IPS DF 4.7 (cell line): ENCODE measurements at regions not wholly inside any gene's neighbourhood (a gene's known extent, or its start where the extent isn't known, plus 50 kb on each side); places are given as distances from the start of the nearest gene placed in this dataset.
"Not testable (repeated sequence)": the region's sequence is repeated elsewhere in the genome, so short reads cannot be mapped to it uniquely, and the experiment has no call there.

ENCODE experiments used
- DNase-seq: peaks from one replicate; pipeline ENCODE4 v3.0.0-alpha.2; 2013; ENCODE audit warnings: low spot score; ENCODE audit errors: extremely low read depth

GRCh38 chr2:84055816-84056215, 403.3 kb downstream of the SUCLG1 start:
- no peak for DNase-seq

DNA sequence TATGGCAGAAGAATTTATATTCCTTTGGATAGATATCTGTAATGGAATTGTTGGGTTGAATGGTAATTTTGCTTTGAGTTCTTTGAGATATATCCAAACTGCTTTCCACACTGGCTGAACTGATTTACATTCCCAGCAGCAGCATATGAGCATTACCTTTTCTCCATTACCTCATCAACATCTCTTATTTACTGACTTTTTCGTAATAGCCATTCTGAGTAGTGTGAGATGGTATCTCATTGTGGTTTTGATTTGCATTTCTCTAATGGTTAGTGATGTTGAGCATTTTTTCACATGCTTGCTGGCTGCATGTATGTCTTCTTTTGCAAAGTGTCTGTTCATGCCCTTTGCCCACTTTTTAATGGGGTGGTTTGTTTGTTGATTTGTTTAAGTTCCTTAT, 404.5 kb downstream of the SUCLG1 start:
- DNase-seq = not testable (repeated sequence)

- DNase-seq = no peak
Measured at GRCh38 chr2:84052913-84053312, 406.2 kb downstream of the SUCLG1 start.

- DNase-seq = no peak
Measured at GRCh38 chr2:84052043-84052442, 407.0 kb downstream of the SUCLG1 start.

GRCh38 chr2:84048964-84049363, 410.1 kb downstream of the SUCLG1 start:
- DNase-seq = no peak

- DNase-seq = no peak
Measured at GRCh38 chr2:84041506-84041905, 417.6 kb downstream of the SUCLG1 start.

GRCh38 chr2:84040281-84040680, 418.8 kb downstream of the SUCLG1 start:
- no peak for DNase-seq

DNA sequence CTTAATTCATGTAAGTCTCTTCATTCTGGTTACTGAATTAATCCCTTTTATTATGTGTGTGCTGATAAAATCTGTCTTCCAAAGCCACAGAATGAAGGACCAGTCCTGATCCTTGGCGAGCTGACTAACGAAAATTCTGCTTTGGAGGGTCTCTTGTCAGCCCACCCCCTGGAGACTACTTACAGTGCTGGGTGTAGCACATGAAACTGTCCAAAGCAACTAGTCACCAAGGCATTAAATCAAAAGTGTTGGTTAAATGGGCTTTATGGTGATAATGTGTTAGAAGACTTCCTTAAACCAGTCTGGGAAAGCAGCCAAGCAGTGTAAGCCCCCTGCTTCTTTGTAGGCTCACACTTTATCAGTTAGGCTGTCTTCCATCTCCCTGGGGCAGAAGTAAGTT, 420.2 kb downstream of the SUCLG1 start:
- DNase-seq = no peak

GRCh38 chr2:84033347-84033974, 425.6 kb downstream of the SUCLG1 start:
- DNase-seq = no peak

DNA sequence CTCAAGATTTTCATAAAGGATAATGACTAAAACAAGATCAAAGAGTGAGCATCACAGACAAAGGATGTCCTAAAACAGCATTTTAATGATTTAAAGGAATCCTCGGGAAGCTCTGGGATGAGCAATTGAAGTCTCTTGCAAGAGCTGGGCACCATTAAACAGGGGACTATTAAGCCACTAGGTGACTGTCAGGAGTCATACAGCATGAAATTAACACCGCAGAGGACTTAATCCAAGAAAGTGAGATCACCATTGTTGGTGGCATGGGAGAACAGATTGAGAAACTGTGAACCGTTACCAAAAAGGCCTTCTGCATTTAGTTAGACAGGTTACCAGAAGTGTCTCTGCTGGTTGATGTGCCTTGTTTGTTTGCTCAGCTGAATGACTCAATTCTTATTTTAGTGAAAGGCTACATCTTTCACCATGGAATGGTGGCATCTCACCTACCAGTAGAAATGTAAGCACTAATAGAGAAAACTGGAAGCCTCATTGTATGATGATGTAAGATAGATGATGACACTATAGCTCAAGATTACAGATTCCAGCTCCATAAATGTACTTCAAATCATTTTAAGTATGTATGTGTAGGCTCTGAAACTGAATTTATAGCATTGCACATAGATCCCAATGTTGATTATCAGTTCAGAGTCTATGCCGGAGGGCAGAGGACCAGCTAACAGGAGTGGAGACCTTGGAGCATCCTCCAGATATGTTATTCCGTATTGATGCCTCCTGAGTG, 427.6 kb downstream of the SUCLG1 start:
- no peak for DNase-seq

DNA sequence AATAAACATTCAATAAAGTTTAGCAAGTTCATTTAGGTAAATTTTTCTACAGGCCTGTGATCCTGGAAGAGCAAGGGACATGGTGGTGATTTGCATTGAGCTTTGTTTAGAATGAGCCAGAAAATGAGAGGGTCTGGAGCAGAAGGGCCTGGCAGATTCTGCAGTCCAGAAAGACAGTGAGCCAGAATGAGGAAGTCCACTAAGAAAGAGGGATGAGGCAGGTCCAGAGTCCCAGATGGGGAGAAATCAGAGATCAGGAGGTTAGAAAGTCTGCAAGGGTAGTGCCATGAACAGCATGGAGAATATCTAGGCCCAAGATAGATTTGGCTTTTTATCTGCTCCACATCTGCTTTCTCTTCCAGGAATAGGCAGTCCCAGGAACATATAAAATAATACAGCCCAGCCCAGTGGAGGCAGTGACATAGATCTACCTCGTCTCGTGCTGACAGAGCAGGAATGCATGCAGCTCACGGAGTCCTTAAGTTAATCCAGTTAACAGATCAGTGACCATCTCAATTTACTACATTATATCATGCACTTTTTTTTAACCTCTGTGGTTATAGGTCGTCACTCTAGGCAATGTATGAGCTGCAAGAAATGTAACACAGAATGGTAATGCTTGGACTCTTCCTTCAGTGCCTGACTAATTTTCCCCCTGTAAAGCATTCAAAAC, 429.0 kb downstream of the SUCLG1 start:
- DNase-seq = no peak

DNA sequence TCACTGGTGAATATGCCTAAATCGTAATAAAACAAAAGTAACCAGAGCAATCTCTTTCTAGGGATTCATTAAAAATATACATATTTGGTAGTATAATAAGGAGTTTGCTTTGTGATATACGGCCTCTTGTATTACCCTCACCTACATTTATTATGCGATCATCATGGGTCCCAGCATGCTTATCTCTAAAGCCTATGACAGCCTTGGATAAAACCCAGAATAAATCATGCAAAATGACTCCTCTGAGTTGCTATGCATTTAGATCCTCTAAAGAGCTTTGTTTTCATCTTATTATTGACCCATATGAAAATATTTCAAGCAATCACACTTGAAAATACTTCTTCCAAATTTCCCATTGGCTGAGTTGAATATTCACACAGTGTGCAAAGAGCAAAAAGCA, 432.3 kb downstream of the SUCLG1 start:
- no peak for DNase-seq

DNA sequence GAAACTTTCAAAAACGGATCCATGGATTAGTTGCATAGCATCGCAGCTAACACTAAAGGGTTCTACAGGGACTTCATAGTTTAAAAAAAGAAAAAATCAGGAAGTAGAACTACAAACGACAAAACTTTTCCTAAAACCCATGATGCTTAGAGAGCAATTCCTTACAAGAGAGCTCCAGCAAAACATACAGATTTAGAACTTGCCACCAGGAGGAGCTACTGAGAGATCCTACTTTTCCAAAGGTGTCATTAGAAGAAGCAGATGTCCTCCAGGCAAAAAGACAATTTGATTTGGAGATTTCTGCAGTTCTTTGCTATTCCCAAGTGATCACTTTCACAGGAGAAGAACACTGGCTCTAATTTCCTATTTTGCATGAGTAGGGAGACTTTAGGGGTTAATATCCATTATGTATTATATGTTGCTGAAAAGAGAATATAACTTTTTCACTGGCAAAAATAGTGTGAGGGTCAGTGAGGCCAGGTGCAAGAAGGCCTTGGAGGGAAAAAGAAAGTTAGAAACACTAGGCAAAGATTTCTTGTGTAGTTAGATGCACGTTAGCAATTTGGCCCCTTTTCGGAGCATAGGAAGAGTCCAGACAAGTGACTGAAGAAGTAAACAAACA, 436.2 kb downstream of the SUCLG1 start:
- peak; percentile 74 for DNase-seq

DNA sequence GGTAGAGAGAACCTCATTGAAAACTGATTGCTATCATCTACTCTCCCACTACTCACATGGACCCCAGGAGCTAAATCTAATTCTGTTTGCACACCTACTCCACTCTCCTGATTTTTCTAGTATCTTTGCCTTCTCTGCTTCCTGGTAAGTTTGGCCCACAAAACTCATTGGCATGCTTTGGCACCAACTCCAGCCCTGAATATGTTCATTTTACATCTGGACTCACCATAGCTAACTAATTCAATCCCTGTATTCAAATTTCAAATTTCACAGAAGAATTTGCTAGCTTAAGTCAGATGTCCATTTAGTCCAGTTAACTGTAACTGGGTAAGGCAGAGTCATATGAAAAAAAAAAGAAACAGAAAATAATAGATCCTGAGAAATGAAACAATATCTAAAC, 442.1 kb downstream of the SUCLG1 start:
- no peak for DNase-seq

DNA sequence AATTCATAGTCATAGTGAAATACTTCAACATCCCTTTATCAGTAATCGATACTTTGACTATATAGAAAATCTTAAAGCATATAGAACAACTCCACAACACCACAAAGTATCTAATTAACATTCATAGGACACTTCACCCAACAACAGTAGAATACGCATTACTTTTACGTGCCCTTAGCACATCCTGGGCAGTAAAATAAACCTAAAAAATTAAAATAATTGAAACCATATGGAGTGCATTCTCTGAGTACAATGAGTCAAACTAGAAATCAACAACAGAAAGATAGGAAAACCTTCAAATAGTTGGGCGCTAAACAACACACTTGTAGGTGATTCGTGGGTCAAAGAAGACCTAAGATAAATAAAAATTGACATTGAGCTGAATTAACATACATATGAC, 442.9 kb downstream of the SUCLG1 start:
- DNase-seq = no peak

DNA sequence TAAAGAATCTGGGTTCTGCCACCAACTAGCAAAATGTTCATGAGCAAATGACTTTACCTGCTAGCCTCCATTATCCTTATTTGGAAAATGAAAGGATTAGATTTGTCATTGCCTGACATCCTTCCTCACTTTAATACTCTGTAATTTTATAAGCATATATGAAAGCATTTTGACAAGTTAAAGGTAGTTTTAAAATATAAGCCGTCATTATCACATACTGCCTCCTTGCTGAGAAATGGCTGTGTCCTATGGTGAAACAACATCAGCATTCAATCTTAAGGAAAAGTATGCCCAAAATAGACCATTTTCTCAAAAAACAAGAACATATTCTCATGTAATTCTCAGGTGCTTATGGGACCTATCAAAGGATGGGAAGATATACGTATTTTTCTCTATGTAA, 461.2 kb downstream of the SUCLG1 start:
- no peak for DNase-seq

DNA sequence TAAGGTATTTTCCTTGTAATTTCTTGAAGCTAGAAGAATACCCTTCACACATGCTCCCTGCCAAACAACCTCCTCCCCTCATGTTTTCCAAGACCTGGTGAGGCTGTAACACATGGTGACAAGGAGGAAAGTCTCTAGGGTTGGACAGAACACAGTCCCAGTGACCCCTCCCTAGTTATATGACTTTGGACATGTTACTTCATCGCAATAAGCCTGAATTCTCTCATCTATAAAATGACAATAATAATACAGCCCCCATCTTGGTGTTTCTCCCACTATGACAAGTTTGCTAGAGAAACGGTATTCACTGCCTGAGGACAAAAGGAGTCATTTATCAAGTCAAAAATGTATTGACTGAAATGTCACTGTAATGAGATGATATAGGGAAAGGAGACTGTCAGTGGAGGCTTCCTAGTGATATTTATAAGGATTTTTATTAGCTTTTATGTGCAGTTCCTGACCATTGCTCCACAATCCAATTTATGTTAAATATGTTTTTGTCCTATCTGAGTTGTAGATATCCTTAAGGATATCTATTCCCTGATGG, 464.4 kb downstream of the SUCLG1 start:
- no peak for DNase-seq

DNA sequence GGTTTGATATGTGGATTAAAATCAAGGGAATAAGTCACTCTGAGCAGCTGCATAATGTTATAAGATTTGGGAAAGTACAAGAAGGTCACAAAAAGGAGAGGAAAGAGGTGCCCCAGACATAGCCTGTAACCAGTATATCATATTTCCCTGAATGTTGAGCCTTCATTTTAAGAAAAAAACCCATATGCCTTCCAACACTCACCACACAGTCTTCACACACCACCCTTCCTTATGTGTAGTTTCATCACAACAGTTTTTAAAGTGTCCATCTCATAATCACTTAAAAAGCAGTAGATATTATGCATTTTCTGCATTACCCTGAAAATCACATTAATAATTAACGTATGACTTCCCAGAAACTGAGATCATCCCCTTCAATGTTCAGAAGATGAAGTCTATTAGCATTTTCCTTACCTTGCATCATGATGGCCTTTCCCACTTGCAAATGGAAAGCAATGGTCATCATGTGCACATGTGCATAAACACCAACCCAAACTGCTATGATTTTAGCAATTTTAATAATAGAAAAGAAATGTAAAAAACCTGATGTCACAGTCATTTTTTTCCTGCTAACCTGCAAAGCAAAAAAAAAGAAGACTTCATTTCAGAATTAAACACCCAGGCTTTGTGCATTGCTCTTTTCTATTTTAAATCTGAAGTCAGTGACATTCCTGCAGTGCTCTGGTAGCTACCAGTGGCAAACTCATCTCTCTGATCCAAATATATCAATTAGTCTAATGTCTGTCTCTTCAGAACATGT, 465.0 kb downstream of the SUCLG1 start:
- no peak for DNase-seq

- no peak for DNase-seq
Measured at GRCh38 chr2:83991992-83992391, 467.1 kb downstream of the SUCLG1 start.

GRCh38 chr2:83990636-83991035, 468.4 kb downstream of the SUCLG1 start:
- no peak for DNase-seq

DNA sequence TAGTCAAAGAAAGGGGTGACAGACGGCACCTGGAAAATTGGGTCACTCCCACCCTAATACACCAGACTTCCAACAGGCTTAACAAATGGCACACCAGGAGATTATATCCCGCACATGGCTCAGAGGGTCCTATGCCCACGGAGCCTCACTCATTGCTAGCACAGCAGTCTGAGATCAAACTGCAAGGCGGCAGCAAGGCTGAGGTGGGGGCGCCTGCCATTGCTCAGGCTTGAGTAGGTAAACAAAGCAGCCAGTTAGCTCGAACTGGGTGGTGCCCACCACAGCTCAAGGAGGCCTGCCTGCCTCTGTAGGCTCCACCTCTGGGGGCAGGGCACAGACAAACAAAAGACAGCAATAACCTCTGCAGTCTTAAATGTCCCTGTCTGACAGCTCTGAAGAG, 482.5 kb downstream of the SUCLG1 start:
- DNase-seq = not testable (repeated sequence)
